ENCODE measurements at regions not wholly inside any gene's neighbourhood (a gene's known extent, or its start where the extent isn't known, plus 50 kb on each side); places are given as distances from the start of the nearest gene placed in this dataset.

DNA sequence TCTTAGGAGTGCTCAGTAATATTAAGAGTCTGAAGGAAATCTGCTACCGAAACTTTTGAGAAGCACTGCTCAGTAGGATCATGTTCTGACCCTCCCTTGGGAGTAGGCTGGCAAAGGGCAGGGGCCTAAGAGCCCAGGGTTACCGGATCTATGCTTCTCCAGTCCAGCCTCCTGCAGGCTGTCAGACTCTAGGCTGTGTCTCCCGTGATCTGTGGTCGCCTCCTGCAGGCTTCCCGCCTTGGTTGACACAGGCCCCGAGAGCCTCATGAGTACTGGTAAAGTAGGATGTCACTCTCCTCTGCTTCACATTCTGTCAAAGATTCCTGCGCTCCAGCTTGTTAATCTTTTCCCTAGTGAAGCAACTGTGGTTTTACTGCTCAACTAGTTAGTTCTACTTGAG is 647.8 kb upstream of the RAB6C start:
- TF ChIP-seq, protein P1, sequence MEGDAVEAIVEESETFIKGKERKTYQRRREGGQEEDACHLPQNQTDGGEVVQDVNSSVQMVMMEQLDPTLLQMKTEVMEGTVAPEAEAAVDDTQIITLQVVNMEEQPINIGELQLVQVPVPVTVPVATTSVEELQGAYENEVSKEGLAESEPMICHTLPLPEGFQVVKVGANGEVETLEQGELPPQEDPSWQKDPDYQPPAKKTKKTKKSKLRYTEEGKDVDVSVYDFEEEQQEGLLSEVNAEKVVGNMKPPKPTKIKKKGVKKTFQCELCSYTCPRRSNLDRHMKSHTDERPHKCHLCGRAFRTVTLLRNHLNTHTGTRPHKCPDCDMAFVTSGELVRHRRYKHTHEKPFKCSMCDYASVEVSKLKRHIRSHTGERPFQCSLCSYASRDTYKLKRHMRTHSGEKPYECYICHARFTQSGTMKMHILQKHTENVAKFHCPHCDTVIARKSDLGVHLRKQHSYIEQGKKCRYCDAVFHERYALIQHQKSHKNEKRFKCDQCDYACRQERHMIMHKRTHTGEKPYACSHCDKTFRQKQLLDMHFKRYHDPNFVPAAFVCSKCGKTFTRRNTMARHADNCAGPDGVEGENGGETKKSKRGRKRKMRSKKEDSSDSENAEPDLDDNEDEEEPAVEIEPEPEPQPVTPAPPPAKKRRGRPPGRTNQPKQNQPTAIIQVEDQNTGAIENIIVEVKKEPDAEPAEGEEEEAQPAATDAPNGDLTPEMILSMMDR (IDR thresholded peaks at IDR 0.05) = no peak
- TF ChIP-seq EP300 (IDR thresholded peaks at IDR 0.05; ENCODE audit: borderline replicate concordance in 1 of 2, low read depth in 1 of 2, low read length in 1 of 2) = no peak
- TF ChIP-seq, protein P2, sequence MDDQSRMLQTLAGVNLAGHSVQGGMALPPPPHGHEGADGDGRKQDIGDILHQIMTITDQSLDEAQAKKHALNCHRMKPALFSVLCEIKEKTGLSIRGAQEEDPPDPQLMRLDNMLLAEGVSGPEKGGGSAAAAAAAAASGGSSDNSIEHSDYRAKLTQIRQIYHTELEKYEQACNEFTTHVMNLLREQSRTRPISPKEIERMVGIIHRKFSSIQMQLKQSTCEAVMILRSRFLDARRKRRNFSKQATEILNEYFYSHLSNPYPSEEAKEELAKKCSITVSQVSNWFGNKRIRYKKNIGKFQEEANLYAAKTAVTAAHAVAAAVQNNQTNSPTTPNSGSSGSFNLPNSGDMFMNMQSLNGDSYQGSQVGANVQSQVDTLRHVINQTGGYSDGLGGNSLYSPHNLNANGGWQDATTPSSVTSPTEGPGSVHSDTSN (IDR thresholded peaks at IDR 0.05) = no peak
- no peak for TF ChIP-seq YY1 (IDR thresholded peaks at IDR 0.05; ENCODE audit: low read depth)
- no peak for TF ChIP-seq RXRA (IDR thresholded peaks at IDR 0.05; ENCODE audit: borderline replicate concordance, low read depth)
- no peak for TF ChIP-seq ELF1 (IDR thresholded peaks at IDR 0.05)

Measured in SK-N-SH (cell line).